SK-N-MC (cell line): ENCODE measurements at regions not wholly inside any gene's neighbourhood (a gene's known extent, or its start where the extent isn't known, plus 50 kb on each side); places are given as distances from the start of the nearest gene placed in this dataset.

ENCODE experiments used
- EZH2 ChIP-seq: fragments of 200-600 bp; sonication (generic); IDR thresholded peaks from one replicate; pipeline ENCODE4 v1.6.1; 2017; ENCODE audit warnings: antibody characterized with exemption
- FOXP2 ChIP-seq: optimal IDR thresholded peaks from 2 replicates; pipeline ENCODE3; 2011; ENCODE audit warnings: mild to moderate bottlenecking, moderate library complexity; ENCODE audit not compliant: insufficient read depth; ENCODE audit errors: extremely low read length, control extremely low read depth
- POLR2AphosphoS5 ChIP-seq: IDR thresholded peaks from 2 replicates; pipeline ENCODE4 v1.6.1; 2012; ENCODE audit warnings: mild to moderate bottlenecking, low read depth, low read length, borderline replicate concordance

GRCh38 chr4:169906821-169907220 lies 119.4 kb downstream of the MFAP3L start:
- TF ChIP-seq EZH2 (no peak), POLR2AphosphoS5 (no peak), FOXP2 (no peak)
